ENCODE measurements at regions not wholly inside any gene's neighbourhood (a gene's known extent, or its start where the extent isn't known, plus 50 kb on each side); places are given as distances from the start of the nearest gene placed in this dataset.

- no peak for TF ChIP-seq CTCF (conservative IDR thresholded peaks at IDR 0.05; ENCODE audit: low read length)
- DNase-seq (ENCODE audit: low read depth), result no peak
- H3K4me3 ChIP-seq (ENCODE audit: low read length), result no peak overlapping the region
Measured at GRCh38 chr20:24141111-24141510, 152.5 kb upstream of the GGTLC1 start.

GRCh38 chr20:24139846-24140245 is 151.3 kb upstream of the GGTLC1 start:
- DNase-seq (ENCODE audit: low read depth), result no peak
- no peak for TF ChIP-seq CTCF (conservative IDR thresholded peaks at IDR 0.05; ENCODE audit: low read length)
- H3K4me3 ChIP-seq (ENCODE audit: low read length), result no peak overlapping the region

DNA sequence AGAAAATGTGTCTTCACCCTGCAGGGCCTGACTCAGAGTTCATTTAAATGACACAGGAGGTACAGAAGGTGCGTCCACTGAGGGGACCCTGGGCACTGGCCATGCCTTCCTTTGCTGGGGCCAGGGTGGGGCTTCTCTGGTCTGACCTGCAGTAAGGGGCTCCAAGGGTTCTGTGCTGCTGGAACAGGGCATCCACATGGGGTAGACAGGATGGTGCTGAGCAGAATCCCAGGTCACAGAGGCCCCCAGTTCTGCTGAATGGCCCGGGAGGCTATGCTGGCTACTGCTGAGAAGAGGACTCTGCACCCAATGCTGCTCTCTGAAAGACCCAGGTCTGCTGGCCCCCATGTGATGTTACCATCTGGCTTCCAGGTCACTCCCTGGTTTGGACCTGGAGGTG is 150.4 kb upstream of the GGTLC1 start:
- DNase-seq (ENCODE audit: low read depth), result no peak
- H3K4me3 ChIP-seq (ENCODE audit: low read length), result no peak overlapping the region
- TF ChIP-seq CTCF (conservative IDR thresholded peaks at IDR 0.05; ENCODE audit: low read length), result no peak

DNA sequence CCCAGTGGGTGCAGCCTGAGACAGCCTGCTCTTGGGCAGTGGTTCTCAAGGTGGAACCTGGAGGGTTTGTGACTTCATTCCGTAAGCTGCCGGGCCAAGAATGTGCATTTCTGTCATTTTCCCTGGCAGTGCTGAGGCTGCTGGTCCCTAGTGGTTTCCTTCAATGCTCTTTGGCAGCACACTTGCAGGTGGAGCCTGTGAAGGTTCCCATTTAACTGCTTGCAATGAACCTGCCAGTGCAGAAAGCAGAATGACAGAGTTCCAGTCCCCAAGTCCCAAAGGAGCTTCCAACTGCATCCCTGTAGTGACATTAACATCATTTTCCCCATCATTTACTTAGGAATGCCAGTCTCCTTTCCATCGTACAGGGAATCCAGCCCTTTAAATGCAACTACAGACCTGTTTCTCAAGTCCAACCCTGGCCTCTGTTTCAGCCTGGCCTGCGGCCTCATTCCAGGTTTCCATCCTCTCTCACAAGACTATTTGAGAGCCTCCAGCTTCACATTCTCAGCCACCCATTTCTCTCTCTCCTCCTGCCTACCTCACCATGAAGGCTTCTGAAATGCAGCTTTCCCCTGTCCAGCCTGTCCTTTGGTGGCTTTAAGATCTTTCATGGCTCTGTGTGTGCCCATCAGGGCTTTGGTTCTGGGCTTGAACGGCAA is 149.7 kb upstream of the GGTLC1 start:
- no peak for TF ChIP-seq CTCF (conservative IDR thresholded peaks at IDR 0.05; ENCODE audit: low read length)
- no peak for DNase-seq (ENCODE audit: low read depth)
- no peak overlapping the region for H3K4me3 ChIP-seq (ENCODE audit: low read length)

GRCh38 chr20:24136659-24137246 is 148.2 kb upstream of the GGTLC1 start:
- no peak for TF ChIP-seq CTCF (conservative IDR thresholded peaks at IDR 0.05; ENCODE audit: low read length)
- no peak overlapping the region for H3K4me3 ChIP-seq (ENCODE audit: low read length)
- DNase-seq (ENCODE audit: low read depth), result no peak

GRCh38 chr20:24135781-24136180 is 147.2 kb upstream of the GGTLC1 start:
- no peak for DNase-seq (ENCODE audit: low read depth)
- H3K4me3 ChIP-seq (ENCODE audit: low read length), result no peak overlapping the region
- TF ChIP-seq CTCF (conservative IDR thresholded peaks at IDR 0.05; ENCODE audit: low read length), result no peak

DNA sequence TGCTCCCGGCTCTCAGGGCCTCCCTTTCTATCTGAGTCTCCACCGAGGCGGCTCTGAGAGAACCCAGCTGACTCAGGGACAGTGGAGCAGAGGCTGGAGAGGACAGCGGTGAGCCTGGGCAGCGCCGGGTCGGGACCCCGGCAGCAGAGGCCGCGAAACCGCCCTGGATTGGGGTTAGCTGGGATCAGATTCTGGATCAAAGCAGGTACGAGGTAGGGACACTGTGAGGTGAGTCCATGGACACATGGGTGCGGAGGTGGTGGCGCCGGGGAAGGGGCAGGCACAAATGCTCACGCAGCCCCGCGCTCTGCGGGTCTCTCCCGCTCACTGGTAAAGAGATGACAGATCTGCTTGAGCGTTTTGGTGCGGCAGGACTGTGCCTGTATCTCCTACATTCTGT is 146.4 kb upstream of the GGTLC1 start:
- no peak for TF ChIP-seq CTCF (conservative IDR thresholded peaks at IDR 0.05; ENCODE audit: low read length)
- DNase-seq (ENCODE audit: low read depth), result no peak
- H3K4me3 ChIP-seq (ENCODE audit: low read length), result no peak overlapping the region

Measured in AG10803 (cell line).